ENCODE measurements at regions not wholly inside any gene's neighbourhood (a gene's known extent, or its start where the extent isn't known, plus 50 kb on each side); places are given as distances from the start of the nearest gene placed in this dataset.

GRCh38 chr7:96855691-96856090 is 146.0 kb upstream of the SEM1 start:
- H3K27ac ChIP-seq = no peak overlapping the region
- H3K36me3 ChIP-seq = no peaks in the 10 kb centered on the region
- H3K4me3 ChIP-seq = no peak overlapping the region
- DNase-seq (ENCODE audit: low spot score in 2 of 2) = no peak
- peaks cover 0 to 5% (median 0%) of the 10 kb centered on the region in 4 donors for H3K4me1 ChIP-seq
- no peaks in the 10 kb centered on the region for H3K9me3 ChIP-seq
- no peaks in the 10 kb centered on the region for H3K27me3 ChIP-seq
- TF ChIP-seq CTCF (IDR thresholded peaks at IDR 0.05) (no peak), EP300 (IDR thresholded peaks at IDR 0.05) (no peak), POLR2A (IDR thresholded peaks at IDR 0.05) (no peak)
- WGBS, 2 donors = 42% methylated on average over 1 of the region's 1 CpG

GRCh38 chr7:96869538-96869937 is 135.8 kb upstream of the DLX6 start:
- no peaks in the 10 kb centered on the region for H3K36me3 ChIP-seq
- H3K27me3 ChIP-seq = no peaks in the 10 kb centered on the region
- TF ChIP-seq CTCF (IDR thresholded peaks at IDR 0.05) (no peak), EP300 (IDR thresholded peaks at IDR 0.05) (no peak)
- H3K4me1 ChIP-seq = no peaks in the 10 kb centered on the region
- WGBS, 2 donors = 82 to 84% methylated on average over 2 of the region's 2 CpGs
- no peak for DNase-seq (ENCODE audit: low spot score in 2 of 2)
- no peak overlapping the region for H3K27ac ChIP-seq
- H3K9me3 ChIP-seq = no peaks in the 10 kb centered on the region
- no peak overlapping the region for H3K4me3 ChIP-seq

GRCh38 chr7:96870185-96870584 is 135.2 kb upstream of the DLX6 start:
- H3K4me1 ChIP-seq = no peaks in the 10 kb centered on the region
- no peaks in the 10 kb centered on the region for H3K27me3 ChIP-seq
- H3K4me3 ChIP-seq = no peak overlapping the region
- no peak for TF ChIP-seq EP300 (IDR thresholded peaks at IDR 0.05)
- TF ChIP-seq POLR2A (IDR thresholded peaks at IDR 0.05) = no peak
- no peak for TF ChIP-seq CTCF (IDR thresholded peaks at IDR 0.05)
- H3K27ac ChIP-seq = no peak overlapping the region
- H3K9me3 ChIP-seq = no peaks in the 10 kb centered on the region
- 90 to 94% methylated on average over 2 of the region's 2 CpGs for WGBS, 2 donors
- H3K36me3 ChIP-seq = no peaks in the 10 kb centered on the region
- DNase-seq (ENCODE audit: low spot score in 2 of 2) = no peak

GRCh38 chr7:96870934-96871333 is 134.4 kb upstream of the DLX6 start:
- TF ChIP-seq CTCF (IDR thresholded peaks at IDR 0.05) (no peak), POLR2A (IDR thresholded peaks at IDR 0.05) (no peak), EP300 (IDR thresholded peaks at IDR 0.05) (no peak)
- H3K9me3 ChIP-seq = no peaks in the 10 kb centered on the region
- no peaks in the 10 kb centered on the region for H3K36me3 ChIP-seq
- H3K4me3 ChIP-seq = no peak overlapping the region
- H3K27me3 ChIP-seq = no peaks in the 10 kb centered on the region
- no peak for DNase-seq (ENCODE audit: low spot score in 2 of 2)
- no peaks in the 10 kb centered on the region for H3K4me1 ChIP-seq
- no peak overlapping the region for H3K27ac ChIP-seq

- TF ChIP-seq POLR2A (IDR thresholded peaks at IDR 0.05) (no peak), EP300 (IDR thresholded peaks at IDR 0.05) (no peak), CTCF (IDR thresholded peaks at IDR 0.05) (no peak)
- H3K36me3 ChIP-seq = no peaks in the 10 kb centered on the region
- H3K4me3 ChIP-seq = no peak overlapping the region
- H3K4me1 ChIP-seq = no peaks in the 10 kb centered on the region
- no peaks in the 10 kb centered on the region for H3K27me3 ChIP-seq
- WGBS, 2 donors = 85 to 87% methylated on average over 2 of the region's 2 CpGs
- H3K27ac ChIP-seq = no peak overlapping the region
- no peaks in the 10 kb centered on the region for H3K9me3 ChIP-seq
- no peak for DNase-seq (ENCODE audit: low spot score in 2 of 2)
Measured at GRCh38 chr7:96887426-96887825, 117.9 kb upstream of the DLX6 start.
